Lower leg skin (tissue), 3 donors: ENCODE measurements at regions not wholly inside any gene's neighbourhood (a gene's known extent, or its start where the extent isn't known, plus 50 kb on each side); places are given as distances from the start of the nearest gene placed in this dataset.

Experiments used
- POLR2A ChIP-seq, 2 donors: fragments of 450-650 bp; IDR thresholded peaks; one replicate each; pipeline ENCODE4 v1.6.1; 2016 to 2017; ENCODE audit warnings: antibody characterized with exemption in 2 of 2, mild to moderate bottlenecking in 1 of 2, moderate library complexity in 1 of 2
- TF ChIP-seq, protein P1 (sequence below), 3 donors: fragments of 450-650 bp; IDR thresholded peaks; one replicate each; pipeline ENCODE4 v1.5.1; 2016; ENCODE audit warnings: antibody characterized with exemption in 3 of 3, mild to moderate bottlenecking in 3 of 3, moderate library complexity in 2 of 3

DNA sequence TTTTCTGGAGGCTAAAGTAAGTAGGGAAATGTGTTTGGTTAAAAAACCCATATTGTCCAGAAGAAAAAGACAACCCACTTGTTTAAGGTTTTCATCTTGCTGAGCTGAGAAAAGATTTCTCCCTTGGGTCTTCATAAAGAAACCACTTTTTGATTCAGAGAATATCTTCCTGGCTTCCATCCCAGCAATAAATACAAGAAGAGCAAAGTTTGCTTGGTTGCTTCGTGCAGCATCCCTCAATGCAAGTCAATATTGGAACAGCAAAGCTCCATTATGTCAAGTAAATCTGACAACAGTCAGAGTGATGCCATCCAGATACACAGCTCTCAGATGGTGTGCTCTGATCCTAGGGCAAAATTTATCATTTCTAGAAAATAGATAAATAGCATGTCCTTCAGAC lies 118.9 kb upstream of the PIRT start:
- TF ChIP-seq, protein P1, sequence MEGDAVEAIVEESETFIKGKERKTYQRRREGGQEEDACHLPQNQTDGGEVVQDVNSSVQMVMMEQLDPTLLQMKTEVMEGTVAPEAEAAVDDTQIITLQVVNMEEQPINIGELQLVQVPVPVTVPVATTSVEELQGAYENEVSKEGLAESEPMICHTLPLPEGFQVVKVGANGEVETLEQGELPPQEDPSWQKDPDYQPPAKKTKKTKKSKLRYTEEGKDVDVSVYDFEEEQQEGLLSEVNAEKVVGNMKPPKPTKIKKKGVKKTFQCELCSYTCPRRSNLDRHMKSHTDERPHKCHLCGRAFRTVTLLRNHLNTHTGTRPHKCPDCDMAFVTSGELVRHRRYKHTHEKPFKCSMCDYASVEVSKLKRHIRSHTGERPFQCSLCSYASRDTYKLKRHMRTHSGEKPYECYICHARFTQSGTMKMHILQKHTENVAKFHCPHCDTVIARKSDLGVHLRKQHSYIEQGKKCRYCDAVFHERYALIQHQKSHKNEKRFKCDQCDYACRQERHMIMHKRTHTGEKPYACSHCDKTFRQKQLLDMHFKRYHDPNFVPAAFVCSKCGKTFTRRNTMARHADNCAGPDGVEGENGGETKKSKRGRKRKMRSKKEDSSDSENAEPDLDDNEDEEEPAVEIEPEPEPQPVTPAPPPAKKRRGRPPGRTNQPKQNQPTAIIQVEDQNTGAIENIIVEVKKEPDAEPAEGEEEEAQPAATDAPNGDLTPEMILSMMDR (IDR thresholded peaks at IDR 0.05), result no peak
- no peak for TF ChIP-seq POLR2A (IDR thresholded peaks at IDR 0.05)
